GM06990 (cell line): ENCODE measurements at regions not wholly inside any gene's neighbourhood (a gene's known extent, or its start where the extent isn't known, plus 50 kb on each side); places are given as distances from the start of the nearest gene placed in this dataset.

Experiments used
- DNase-seq: peaks from one replicate; pipeline ENCODE4 v3.0.0-alpha.2; 2011; ENCODE audit not compliant: insufficient read length; ENCODE audit errors: extremely low read depth
- H3K27me3 ChIP-seq: replicated peaks from 2 replicates; pipeline ENCODE4 v1.6.0; 2011; ENCODE audit warnings: low read length; ENCODE audit not compliant: control insufficient read depth, insufficient read depth
- H3K36me3 ChIP-seq: 2 replicates; pipeline ENCODE4 v1.5.1; 2011; ENCODE audit warnings: low read length; ENCODE audit not compliant: control insufficient read depth, insufficient read depth
- H3K4me3 ChIP-seq: replicated peaks from 2 replicates; pipeline ENCODE4 v1.5.1; 2011; ENCODE audit warnings: low read depth, mild to moderate bottlenecking, control low read depth, low read length
- TF ChIP-seq, protein P1 (sequence below): IDR thresholded peaks from 2 replicates; pipeline ENCODE4 v1.5.1; 2011; ENCODE audit warnings: low read length, control low read depth, mild to moderate bottlenecking, inconsistent platforms; ENCODE audit not compliant: insufficient read depth, poor library complexity, severe bottlenecking

DNA sequence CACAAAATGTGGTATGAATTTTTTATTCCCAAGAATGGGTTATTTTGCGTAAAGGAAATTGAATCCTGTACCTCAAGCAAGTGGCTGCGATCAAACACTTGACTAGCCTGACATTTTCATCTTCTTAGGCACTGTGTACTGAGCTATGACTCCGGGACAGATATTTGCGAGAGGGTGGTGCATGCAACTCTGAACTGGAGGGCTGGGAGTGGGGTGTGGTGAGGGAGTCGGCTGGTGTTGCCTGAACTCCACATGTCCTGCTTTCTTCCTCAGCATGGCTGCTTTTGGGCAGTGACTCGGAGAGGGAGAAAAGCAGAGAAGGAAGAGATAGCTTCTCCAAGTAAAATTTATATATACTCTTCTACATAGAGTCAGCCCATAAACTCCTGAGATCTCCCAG lies 68.5 kb upstream of the GATB start:
- H3K36me3 ChIP-seq = no peaks in the 10 kb centered on the region
- TF ChIP-seq, protein P1, sequence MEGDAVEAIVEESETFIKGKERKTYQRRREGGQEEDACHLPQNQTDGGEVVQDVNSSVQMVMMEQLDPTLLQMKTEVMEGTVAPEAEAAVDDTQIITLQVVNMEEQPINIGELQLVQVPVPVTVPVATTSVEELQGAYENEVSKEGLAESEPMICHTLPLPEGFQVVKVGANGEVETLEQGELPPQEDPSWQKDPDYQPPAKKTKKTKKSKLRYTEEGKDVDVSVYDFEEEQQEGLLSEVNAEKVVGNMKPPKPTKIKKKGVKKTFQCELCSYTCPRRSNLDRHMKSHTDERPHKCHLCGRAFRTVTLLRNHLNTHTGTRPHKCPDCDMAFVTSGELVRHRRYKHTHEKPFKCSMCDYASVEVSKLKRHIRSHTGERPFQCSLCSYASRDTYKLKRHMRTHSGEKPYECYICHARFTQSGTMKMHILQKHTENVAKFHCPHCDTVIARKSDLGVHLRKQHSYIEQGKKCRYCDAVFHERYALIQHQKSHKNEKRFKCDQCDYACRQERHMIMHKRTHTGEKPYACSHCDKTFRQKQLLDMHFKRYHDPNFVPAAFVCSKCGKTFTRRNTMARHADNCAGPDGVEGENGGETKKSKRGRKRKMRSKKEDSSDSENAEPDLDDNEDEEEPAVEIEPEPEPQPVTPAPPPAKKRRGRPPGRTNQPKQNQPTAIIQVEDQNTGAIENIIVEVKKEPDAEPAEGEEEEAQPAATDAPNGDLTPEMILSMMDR = no peak
- DNase-seq = no peak
- no peak overlapping the region for H3K4me3 ChIP-seq
- H3K27me3 ChIP-seq = no peaks in the 10 kb centered on the region

DNA sequence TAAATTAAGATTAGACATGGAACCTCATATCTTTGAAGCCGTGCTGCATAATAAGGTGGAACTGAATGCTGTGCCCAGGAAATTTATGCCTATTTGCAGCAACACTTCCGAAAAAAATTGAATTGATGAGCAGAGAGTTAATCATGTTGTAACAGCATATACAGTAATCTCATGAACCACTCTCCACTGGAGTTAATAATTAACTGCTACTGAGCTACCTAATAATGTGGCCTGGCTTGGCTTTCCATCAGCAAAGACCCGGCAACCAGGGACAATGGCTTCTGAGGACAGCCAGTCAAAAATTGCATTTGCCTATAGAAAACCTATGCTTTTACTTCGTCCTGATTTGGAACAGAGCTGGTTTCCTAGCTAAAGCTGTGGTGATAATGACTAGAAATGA lies 63.8 kb upstream of the GATB start:
- no peak for DNase-seq
- H3K36me3 ChIP-seq = no peaks in the 10 kb centered on the region
- H3K4me3 ChIP-seq = no peak overlapping the region
- H3K27me3 ChIP-seq = no peaks in the 10 kb centered on the region
- TF ChIP-seq, protein P1 = no peak

DNA sequence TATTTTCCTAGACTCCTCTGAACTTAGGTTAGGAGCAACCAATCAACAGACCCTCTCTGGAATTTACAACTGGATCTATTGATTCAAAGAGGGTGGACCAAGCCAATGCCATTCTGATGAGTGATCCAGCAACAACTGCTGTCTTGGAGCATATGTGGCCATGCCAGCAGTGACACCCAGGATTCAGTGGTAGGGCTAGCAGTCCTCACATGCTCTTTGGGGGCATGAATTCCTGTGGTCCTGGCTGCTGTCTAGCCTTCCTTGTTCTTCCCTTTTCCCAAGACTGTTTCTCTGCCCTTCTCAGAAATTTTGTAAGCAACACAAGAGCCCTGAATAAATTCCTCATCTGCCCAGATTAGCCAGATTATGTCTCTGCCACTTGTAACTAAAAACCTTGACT lies 61.5 kb upstream of the GATB start:
- H3K4me3 ChIP-seq = no peak overlapping the region
- TF ChIP-seq, protein P1 = no peak
- H3K36me3 ChIP-seq = no peaks in the 10 kb centered on the region
- no peak for DNase-seq
- H3K27me3 ChIP-seq = no peaks in the 10 kb centered on the region

DNA sequence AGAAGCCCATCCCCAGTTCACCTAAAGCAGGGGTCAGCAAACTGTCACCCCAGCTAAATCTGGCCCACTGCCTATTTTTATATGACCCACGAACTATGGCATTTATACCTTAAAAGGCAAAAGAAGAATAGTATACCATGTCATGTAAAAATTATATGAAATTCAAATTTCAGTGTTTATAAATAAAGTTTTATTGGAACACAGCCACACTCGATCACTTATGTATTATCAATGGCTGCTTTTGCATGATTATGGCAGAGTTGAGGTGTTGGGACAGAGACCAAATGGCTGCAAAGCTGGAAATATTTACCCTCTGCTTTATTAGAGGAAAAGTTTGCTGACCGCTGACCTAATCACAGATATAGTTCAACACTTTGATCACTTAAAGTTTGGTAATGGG lies 59.2 kb upstream of the GATB start:
- Histone ChIP-seq H3K36me3 (no peaks in the 10 kb centered on the region), H3K27me3 (no peaks in the 10 kb centered on the region), H3K4me3 (no peak overlapping the region)
- DNase-seq = no peak
- TF ChIP-seq, protein P1 = no peak

DNA sequence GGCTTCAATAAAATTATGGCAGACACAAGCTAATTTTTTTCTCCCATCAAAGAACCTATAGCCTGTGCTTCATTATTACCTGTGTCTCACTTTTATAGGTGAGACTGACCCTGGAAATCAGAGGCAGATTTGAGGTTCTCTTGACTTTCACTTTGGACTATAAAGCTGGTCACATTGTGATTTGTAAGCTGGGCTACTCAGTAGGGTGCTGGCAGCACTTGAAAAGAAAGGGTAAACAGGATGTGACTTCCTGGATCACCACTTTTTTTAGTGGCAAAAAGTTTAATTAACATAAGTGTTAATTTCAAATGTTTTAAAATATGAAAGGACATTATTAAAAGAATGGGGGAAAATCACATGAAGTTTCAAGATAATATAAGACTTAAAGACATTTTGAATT lies 50.6 kb upstream of the GATB start:
- DNase-seq = no peak

More for the DNA sequence above, 50.6 kb upstream of the GATB start:
- TF ChIP-seq, protein P1 = no peak
- no peaks in the 10 kb centered on the region for H3K36me3 ChIP-seq
- H3K4me3 ChIP-seq = no peak overlapping the region
- H3K27me3 ChIP-seq = no peaks in the 10 kb centered on the region
